HL-60 (cell line): ENCODE measurements at regions not wholly inside any gene's neighbourhood (a gene's known extent, or its start where the extent isn't known, plus 50 kb on each side); places are given as distances from the start of the nearest gene placed in this dataset.

Experiments
- DNase-seq, 2 experiments: peaks; one replicate each; pipeline ENCODE4 v3.0.0-alpha.2; 2010 to 2020; ENCODE audit warnings: low read depth in 1 of 2, low spot score in 1 of 2
- H3K27ac ChIP-seq: fragments of 250-450 bp; sonication (Bioruptor Pico); replicated peaks from 2 replicates; pipeline ENCODE4 v1.5.1; 2020; ENCODE audit warnings: mild to moderate bottlenecking, moderate library complexity
- H3K27me3 ChIP-seq: fragments of 250-450 bp; sonication (Bioruptor Pico); 2 replicates; pipeline ENCODE4 v1.5.1; 2021; ENCODE audit warnings: mild to moderate bottlenecking, moderate library complexity; ENCODE audit not compliant: insufficient read depth, poor library complexity, severe bottlenecking
- H3K4me3 ChIP-seq: replicated peaks from 2 replicates; pipeline ENCODE4 v1.5.1; 2011; ENCODE audit warnings: mild to moderate bottlenecking, control low read depth, low read length; ENCODE audit not compliant: insufficient read depth
- GABPA ChIP-seq: IDR thresholded peaks from 2 replicates; pipeline ENCODE4 v1.6.1; 2012; ENCODE audit warnings: low read depth
- POLR2AphosphoS5 ChIP-seq: IDR thresholded peaks from 2 replicates; pipeline ENCODE4 v1.6.1; 2012; ENCODE audit warnings: low read depth
- SPI1 ChIP-seq: IDR thresholded peaks from 2 replicates; pipeline ENCODE4 v1.6.1; 2012; ENCODE audit warnings: low read depth, mild to moderate bottlenecking, borderline replicate concordance
- TF ChIP-seq, protein P1 (sequence below): IDR thresholded peaks from one replicate; pipeline ENCODE4 v1.5.1; 2011; ENCODE audit warnings: low read length, control low read depth, inconsistent platforms; ENCODE audit not compliant: insufficient read depth
- TF ChIP-seq, protein P2 (sequence below): IDR thresholded peaks from 2 replicates; pipeline ENCODE4 v1.6.1; 2012; ENCODE audit warnings: low read depth; ENCODE audit not compliant: insufficient replicate concordance

DNA sequence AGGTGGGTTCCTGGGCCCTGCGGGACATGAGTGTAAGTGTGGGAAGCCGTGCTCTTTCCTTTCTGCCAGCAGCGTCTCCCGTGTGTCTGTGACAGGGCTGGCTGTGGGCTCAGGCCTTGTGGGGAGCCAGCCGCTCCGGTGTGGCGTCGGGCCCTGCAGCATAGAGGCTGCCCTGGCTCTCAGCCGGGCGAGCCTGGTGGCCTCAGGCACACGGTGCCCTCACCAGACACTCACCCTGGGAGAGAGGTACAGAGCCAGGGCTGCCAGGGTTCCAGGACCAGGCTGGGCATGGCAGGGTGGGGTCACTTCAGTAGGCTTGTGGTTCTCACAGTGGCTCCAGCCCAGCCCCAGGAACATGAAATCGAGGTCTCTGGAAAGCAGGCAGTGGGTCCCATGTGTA is 324.8 kb downstream of the TEX29 start:
- TF ChIP-seq POLR2AphosphoS5 (no peak), GABPA (no peak), SPI1 (no peak)
- TF ChIP-seq, protein P1, sequence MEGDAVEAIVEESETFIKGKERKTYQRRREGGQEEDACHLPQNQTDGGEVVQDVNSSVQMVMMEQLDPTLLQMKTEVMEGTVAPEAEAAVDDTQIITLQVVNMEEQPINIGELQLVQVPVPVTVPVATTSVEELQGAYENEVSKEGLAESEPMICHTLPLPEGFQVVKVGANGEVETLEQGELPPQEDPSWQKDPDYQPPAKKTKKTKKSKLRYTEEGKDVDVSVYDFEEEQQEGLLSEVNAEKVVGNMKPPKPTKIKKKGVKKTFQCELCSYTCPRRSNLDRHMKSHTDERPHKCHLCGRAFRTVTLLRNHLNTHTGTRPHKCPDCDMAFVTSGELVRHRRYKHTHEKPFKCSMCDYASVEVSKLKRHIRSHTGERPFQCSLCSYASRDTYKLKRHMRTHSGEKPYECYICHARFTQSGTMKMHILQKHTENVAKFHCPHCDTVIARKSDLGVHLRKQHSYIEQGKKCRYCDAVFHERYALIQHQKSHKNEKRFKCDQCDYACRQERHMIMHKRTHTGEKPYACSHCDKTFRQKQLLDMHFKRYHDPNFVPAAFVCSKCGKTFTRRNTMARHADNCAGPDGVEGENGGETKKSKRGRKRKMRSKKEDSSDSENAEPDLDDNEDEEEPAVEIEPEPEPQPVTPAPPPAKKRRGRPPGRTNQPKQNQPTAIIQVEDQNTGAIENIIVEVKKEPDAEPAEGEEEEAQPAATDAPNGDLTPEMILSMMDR = no peak
- TF ChIP-seq, protein P2, sequence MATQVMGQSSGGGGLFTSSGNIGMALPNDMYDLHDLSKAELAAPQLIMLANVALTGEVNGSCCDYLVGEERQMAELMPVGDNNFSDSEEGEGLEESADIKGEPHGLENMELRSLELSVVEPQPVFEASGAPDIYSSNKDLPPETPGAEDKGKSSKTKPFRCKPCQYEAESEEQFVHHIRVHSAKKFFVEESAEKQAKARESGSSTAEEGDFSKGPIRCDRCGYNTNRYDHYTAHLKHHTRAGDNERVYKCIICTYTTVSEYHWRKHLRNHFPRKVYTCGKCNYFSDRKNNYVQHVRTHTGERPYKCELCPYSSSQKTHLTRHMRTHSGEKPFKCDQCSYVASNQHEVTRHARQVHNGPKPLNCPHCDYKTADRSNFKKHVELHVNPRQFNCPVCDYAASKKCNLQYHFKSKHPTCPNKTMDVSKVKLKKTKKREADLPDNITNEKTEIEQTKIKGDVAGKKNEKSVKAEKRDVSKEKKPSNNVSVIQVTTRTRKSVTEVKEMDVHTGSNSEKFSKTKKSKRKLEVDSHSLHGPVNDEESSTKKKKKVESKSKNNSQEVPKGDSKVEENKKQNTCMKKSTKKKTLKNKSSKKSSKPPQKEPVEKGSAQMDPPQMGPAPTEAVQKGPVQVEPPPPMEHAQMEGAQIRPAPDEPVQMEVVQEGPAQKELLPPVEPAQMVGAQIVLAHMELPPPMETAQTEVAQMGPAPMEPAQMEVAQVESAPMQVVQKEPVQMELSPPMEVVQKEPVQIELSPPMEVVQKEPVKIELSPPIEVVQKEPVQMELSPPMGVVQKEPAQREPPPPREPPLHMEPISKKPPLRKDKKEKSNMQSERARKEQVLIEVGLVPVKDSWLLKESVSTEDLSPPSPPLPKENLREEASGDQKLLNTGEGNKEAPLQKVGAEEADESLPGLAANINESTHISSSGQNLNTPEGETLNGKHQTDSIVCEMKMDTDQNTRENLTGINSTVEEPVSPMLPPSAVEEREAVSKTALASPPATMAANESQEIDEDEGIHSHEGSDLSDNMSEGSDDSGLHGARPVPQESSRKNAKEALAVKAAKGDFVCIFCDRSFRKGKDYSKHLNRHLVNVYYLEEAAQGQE = no peak
- H3K27ac ChIP-seq = no peak overlapping the region
- DNase-seq = no peak
- no peak overlapping the region for H3K4me3 ChIP-seq
- H3K27me3 ChIP-seq = peaks cover 4% of the 10 kb centered on the region

DNA sequence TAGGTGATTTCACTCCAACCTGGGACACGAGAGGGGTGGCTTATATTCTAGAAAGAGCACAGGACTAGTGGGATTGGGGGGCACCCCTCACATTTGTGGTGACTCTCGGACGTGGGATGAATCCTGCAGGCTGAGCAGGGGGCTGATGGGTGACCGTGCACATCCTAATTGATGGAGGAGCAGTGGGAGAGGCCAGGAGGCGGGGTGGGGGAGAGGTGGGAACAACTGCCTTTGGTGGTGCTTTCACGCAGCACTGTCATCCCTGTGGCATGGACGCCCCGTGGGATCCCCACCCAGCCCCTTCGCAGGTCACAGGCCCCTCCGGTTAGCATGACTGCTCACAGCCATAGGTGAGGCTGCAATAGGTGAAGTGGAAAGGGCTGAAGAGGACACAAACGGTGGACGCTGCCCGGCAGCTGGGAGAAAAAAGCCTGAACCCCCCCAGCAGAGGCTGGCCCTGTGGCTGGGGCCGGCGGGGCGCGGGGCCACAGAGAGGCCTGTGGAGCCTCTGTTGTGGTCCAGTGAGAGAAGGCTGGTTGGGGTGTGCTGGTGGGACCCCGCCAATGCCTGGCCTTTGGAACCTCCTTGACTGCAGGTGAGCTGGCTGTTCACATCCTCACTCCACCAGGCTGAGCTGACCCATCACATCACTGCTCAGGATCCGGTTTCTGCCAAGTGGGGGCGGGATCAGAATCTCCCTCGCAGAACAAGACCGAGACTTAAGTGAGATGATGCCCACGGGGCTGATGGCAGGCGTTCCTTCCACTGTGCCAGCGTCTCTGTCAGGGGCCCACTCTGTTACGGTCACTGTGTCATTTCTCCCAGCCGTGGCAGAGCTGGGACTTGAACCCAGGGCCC is 325.4 kb downstream of the TEX29 start:
- Histone ChIP-seq H3K27me3 (peaks cover 10% of the 10 kb centered on the region), H3K4me3 (no peak overlapping the region), H3K27ac (no peak overlapping the region)
- TF ChIP-seq POLR2AphosphoS5 = no peak
- TF ChIP-seq GABPA = no peak
- no peak for TF ChIP-seq SPI1
- TF ChIP-seq, protein P2 = no peak
- TF ChIP-seq, protein P1 = no peak
- DNase-seq = no peak

DNA sequence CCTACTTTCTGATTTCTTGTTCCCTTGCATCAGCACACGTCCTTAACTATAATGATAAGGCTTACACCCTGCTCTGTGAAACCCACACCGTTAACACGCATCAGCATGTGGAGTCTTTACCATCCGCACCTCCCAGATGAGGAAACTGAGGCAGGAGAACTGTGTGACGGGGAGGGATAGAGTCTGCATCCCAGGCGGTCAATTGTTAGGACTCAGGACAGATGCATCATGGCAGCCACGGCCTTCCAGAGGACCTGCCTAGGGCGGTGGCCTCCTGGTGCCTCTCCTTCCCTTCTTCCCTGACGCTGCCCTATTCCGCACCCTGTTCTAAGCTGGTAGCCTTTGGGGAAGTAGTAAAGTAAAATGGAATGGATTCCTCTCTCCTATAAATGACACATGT is 326.0 kb downstream of the TEX29 start:
- H3K27me3 ChIP-seq = peaks cover 17% of the 10 kb centered on the region
- DNase-seq = no peak
- TF ChIP-seq, protein P2 = no peak
- no peak for TF ChIP-seq POLR2AphosphoS5
- TF ChIP-seq SPI1 = no peak
- TF ChIP-seq, protein P1 = no peak
- TF ChIP-seq GABPA = no peak
- no peak overlapping the region for H3K4me3 ChIP-seq
- H3K27ac ChIP-seq = no peak overlapping the region
